HG03558 (cell line): ENCODE measurements at regions not wholly inside any gene's neighbourhood (a gene's known extent, or its start where the extent isn't known, plus 50 kb on each side); places are given as distances from the start of the nearest gene placed in this dataset.
"Not testable (repeated sequence)": the region's sequence is repeated elsewhere in the genome, so short reads cannot be mapped to it uniquely, and the experiment has no call there.

Experiments
- ATAC-seq: cut with Tn5 transposase; IDR thresholded peaks from one replicate; pipeline ENCODE4 v1.9.1; 2021; ENCODE audit warnings: moderate number of reproducible peaks; ENCODE audit not compliant: unreplicated experiment; ENCODE audit errors: extremely low read depth

GRCh38 chr2:187857826-187858225 lies 303.6 kb upstream of the TFPI start:
- no peak for ATAC-seq

- no peak for ATAC-seq
These were observed 308.5 kb upstream of the TFPI start for GRCh38 chr2:187862715-187863114.

GRCh38 chr2:187865025-187865424 lies 310.8 kb upstream of the TFPI start:
- no peak for ATAC-seq

- no peak for ATAC-seq
These were observed 312.9 kb upstream of the TFPI start for GRCh38 chr2:187867165-187867564.

GRCh38 chr2:187869195-187869594 lies 315.0 kb upstream of the TFPI start:
- no peak for ATAC-seq

- ATAC-seq, result no peak
These were observed 317.3 kb upstream of the TFPI start for GRCh38 chr2:187871506-187871905.

- no peak for ATAC-seq
These were observed 318.9 kb upstream of the TFPI start for GRCh38 chr2:187873132-187873531.

GRCh38 chr2:187874786-187875185 lies 320.6 kb upstream of the TFPI start:
- ATAC-seq, result no peak

- no peak for ATAC-seq
These were observed 321.3 kb upstream of the TFPI start for GRCh38 chr2:187875261-187876141.

- ATAC-seq, result no peak
These were observed 322.3 kb upstream of the TFPI start for GRCh38 chr2:187876554-187876953.

- no peak for ATAC-seq
These were observed 323.2 kb upstream of the TFPI start for GRCh38 chr2:187877391-187877790.

- ATAC-seq, result no peak
These were observed 323.9 kb upstream of the TFPI start for GRCh38 chr2:187878112-187878511.

GRCh38 chr2:187879491-187879890 lies 325.3 kb upstream of the TFPI start:
- ATAC-seq, result no peak

GRCh38 chr2:187884003-187884402 lies 329.8 kb upstream of the TFPI start:
- ATAC-seq, result no peak

GRCh38 chr2:187890690-187891089 lies 336.5 kb upstream of the TFPI start:
- no peak for ATAC-seq

- no peak for ATAC-seq
These were observed 345.8 kb upstream of the TFPI start for GRCh38 chr2:187900021-187900420.

GRCh38 chr2:187906021-187906420 lies 351.8 kb upstream of the TFPI start:
- ATAC-seq, result no peak

- not testable (repeated sequence) for ATAC-seq
These were observed 356.7 kb upstream of the TFPI start for GRCh38 chr2:187910922-187911321.

GRCh38 chr2:187912950-187913349 lies 358.7 kb upstream of the TFPI start:
- ATAC-seq, result no peak

GRCh38 chr2:187915810-187916209 lies 361.6 kb upstream of the TFPI start:
- ATAC-seq, result no peak

- ATAC-seq, result no peak
These were observed 362.6 kb upstream of the TFPI start for GRCh38 chr2:187916799-187917198.

- no peak for ATAC-seq
These were observed 363.3 kb upstream of the TFPI start for GRCh38 chr2:187917535-187917934.
